Fibroblast of lung (primary cell): ENCODE measurements at regions not wholly inside any gene's neighbourhood (a gene's known extent, or its start where the extent isn't known, plus 50 kb on each side); places are given as distances from the start of the nearest gene placed in this dataset.

ENCODE experiments used
- DNase-seq, 2 donors: peaks; one replicate each; pipeline versions ENCODE4 v3.0.0 to v3.0.0-alpha.2; 2010; ENCODE audit warnings: low read depth in 2 of 2
- H2AFZ ChIP-seq: 2 replicates; pipeline ENCODE4 v1.5.1; 2012; ENCODE audit warnings: low read length, control low read depth, inconsistent platforms
- H3K27ac ChIP-seq: 2 replicates; pipeline ENCODE4 v1.5.1; 2011; ENCODE audit warnings: low read length, control low read depth; ENCODE audit not compliant: insufficient read depth
- H3K27me3 ChIP-seq: 2 replicates; pipeline ENCODE4 v1.5.1; 2011; ENCODE audit warnings: mild to moderate bottlenecking, low read length; ENCODE audit not compliant: control insufficient read depth, insufficient read depth
- H3K36me3 ChIP-seq: 2 replicates; pipeline ENCODE4 v1.5.1; 2011; ENCODE audit warnings: low read length; ENCODE audit not compliant: control insufficient read depth, insufficient read depth
- H3K4me1 ChIP-seq: 2 replicates; pipeline ENCODE4 v1.5.1; 2011; ENCODE audit warnings: low read length; ENCODE audit not compliant: control insufficient read depth, insufficient read depth; ENCODE audit errors: extremely low read depth
- H3K4me2 ChIP-seq: 2 replicates; pipeline ENCODE4 v1.5.1; 2011; ENCODE audit warnings: low read length, control low read depth; ENCODE audit not compliant: insufficient read depth; ENCODE audit errors: extremely low read depth
- H3K4me3 ChIP-seq, 4 experiments: fragments of 200-600 bp in 1 of 4; sonication (generic) in 1 of 4; replicated peaks in 1 of 4; 2 replicates each; pipeline ENCODE4 v1.5.1; 2011 to 2016; ENCODE audit warnings: low read length in 4 of 4, low read depth in 3 of 4, mild to moderate bottlenecking in 3 of 4, control low read depth in 2 of 4, inconsistent platforms in 1 of 4, mixed read lengths in 1 of 4; ENCODE audit not compliant: insufficient read depth in 1 of 4; ENCODE audit errors: control extremely low read depth in 1 of 4
- H3K79me2 ChIP-seq: 2 replicates; pipeline ENCODE4 v1.5.1; 2012; ENCODE audit warnings: mild to moderate bottlenecking, low read length, inconsistent platforms; ENCODE audit not compliant: control insufficient read depth, insufficient read depth
- H3K9ac ChIP-seq: 2 replicates; pipeline ENCODE4 v1.5.1; 2011; ENCODE audit warnings: mild to moderate bottlenecking, low read length, control low read depth; ENCODE audit not compliant: insufficient read depth
- H3K9me3 ChIP-seq: 2 replicates; pipeline ENCODE4 v1.5.1; 2012; ENCODE audit warnings: low read depth, low read length; ENCODE audit not compliant: control insufficient read depth, insufficient read depth
- H4K20me1 ChIP-seq: 2 replicates; pipeline ENCODE4 v1.5.1; 2011; ENCODE audit warnings: low read length; ENCODE audit not compliant: control insufficient read depth, insufficient read depth; ENCODE audit errors: extremely low read depth
- CTCF ChIP-seq, 2 donors: IDR thresholded peaks in 1 of 2; conservative IDR thresholded peaks in 1 of 2; 1 replicate in 1 of 2; 2 replicates in 1 of 2; pipeline ENCODE4 v1.5.1; 2011 to 2012; ENCODE audit warnings: low read length in 2 of 2, control low read depth in 1 of 2, inconsistent platforms in 1 of 2, low read depth in 1 of 2, mild to moderate bottlenecking in 1 of 2
- EZH2 ChIP-seq: IDR thresholded peaks from 2 replicates; pipeline ENCODE4 v1.5.1; 2012; ENCODE audit warnings: low read length, control low read depth, mild to moderate bottlenecking; ENCODE audit errors: missing control alignments

GRCh38 chr6:112821476-112821875, 474.3 kb downstream of the RFPL4B start:
- no peaks in the 10 kb centered on the region for H3K4me1 ChIP-seq
- H3K36me3 ChIP-seq = no peaks in the 10 kb centered on the region
- H4K20me1 ChIP-seq = no peaks in the 10 kb centered on the region
- H3K9ac ChIP-seq = no peak overlapping the region
- no peaks in the 10 kb centered on the region for H3K9me3 ChIP-seq
- no peaks in the 10 kb centered on the region for H3K79me2 ChIP-seq
- H3K27ac ChIP-seq = no peak overlapping the region
- TF ChIP-seq CTCF (conservative IDR thresholded peaks at IDR 0.05 in 1 of 2, IDR thresholded peaks at IDR 0.05 in 1 of 2; ENCODE audit: low read depth in 1 of 2, low read length in 2 of 2) (no peak), EZH2 (no peak)
- no peak for DNase-seq
- no peak overlapping the region for H3K4me2 ChIP-seq
- no peak overlapping the region for H3K4me3 ChIP-seq
- no peak overlapping the region for H2AFZ ChIP-seq
- H3K27me3 ChIP-seq = no peaks in the 10 kb centered on the region

- no peaks in the 10 kb centered on the region for H3K4me1 ChIP-seq
- no peaks in the 10 kb centered on the region for H3K36me3 ChIP-seq
- H3K4me3 ChIP-seq = no peak overlapping the region
Observed at GRCh38 chr6:112822769-112823168, 475.6 kb downstream of the RFPL4B start.

GRCh38 chr6:112827793-112828192, 480.7 kb downstream of the RFPL4B start:
- TF ChIP-seq EZH2 (no peak), CTCF (conservative IDR thresholded peaks at IDR 0.05 in 1 of 2, IDR thresholded peaks at IDR 0.05 in 1 of 2; ENCODE audit: low read depth in 1 of 2, low read length in 2 of 2) (no peak)
- H3K9ac ChIP-seq = no peak overlapping the region
- H4K20me1 ChIP-seq = no peaks in the 10 kb centered on the region
- H3K4me3 ChIP-seq = no peak overlapping the region
- no peaks in the 10 kb centered on the region for H3K36me3 ChIP-seq
- no peak overlapping the region for H3K4me2 ChIP-seq
- no peaks in the 10 kb centered on the region for H3K79me2 ChIP-seq
- H3K27ac ChIP-seq = no peak overlapping the region
- DNase-seq = peak in 1 of 2 donors; percentile 30
- H3K4me1 ChIP-seq = no peaks in the 10 kb centered on the region
- H3K9me3 ChIP-seq = no peaks in the 10 kb centered on the region
- H2AFZ ChIP-seq = no peak overlapping the region
- no peaks in the 10 kb centered on the region for H3K27me3 ChIP-seq

More at GRCh38 chr6:112822769-112823168, 475.6 kb downstream of the RFPL4B start:
- no peak overlapping the region for H2AFZ ChIP-seq
- H3K27ac ChIP-seq = no peak overlapping the region
- no peaks in the 10 kb centered on the region for H3K9me3 ChIP-seq
- no peak overlapping the region for H3K9ac ChIP-seq
- no peaks in the 10 kb centered on the region for H3K79me2 ChIP-seq
- DNase-seq = no peak
- H4K20me1 ChIP-seq = no peaks in the 10 kb centered on the region
- no peak overlapping the region for H3K4me2 ChIP-seq
- no peaks in the 10 kb centered on the region for H3K27me3 ChIP-seq
- TF ChIP-seq EZH2 (no peak), CTCF (conservative IDR thresholded peaks at IDR 0.05 in 1 of 2, IDR thresholded peaks at IDR 0.05 in 1 of 2; ENCODE audit: low read depth in 1 of 2, low read length in 2 of 2) (no peak)
